HG02610 (cell line): ENCODE measurements at regions not wholly inside any gene's neighbourhood (a gene's known extent, or its start where the extent isn't known, plus 50 kb on each side); places are given as distances from the start of the nearest gene placed in this dataset.

Source experiments
- ATAC-seq: cut with Tn5 transposase; IDR thresholded peaks from one replicate; pipeline ENCODE4 v1.9.1; 2021; ENCODE audit warnings: mild to moderate bottlenecking, moderate library complexity; ENCODE audit not compliant: unreplicated experiment

DNA sequence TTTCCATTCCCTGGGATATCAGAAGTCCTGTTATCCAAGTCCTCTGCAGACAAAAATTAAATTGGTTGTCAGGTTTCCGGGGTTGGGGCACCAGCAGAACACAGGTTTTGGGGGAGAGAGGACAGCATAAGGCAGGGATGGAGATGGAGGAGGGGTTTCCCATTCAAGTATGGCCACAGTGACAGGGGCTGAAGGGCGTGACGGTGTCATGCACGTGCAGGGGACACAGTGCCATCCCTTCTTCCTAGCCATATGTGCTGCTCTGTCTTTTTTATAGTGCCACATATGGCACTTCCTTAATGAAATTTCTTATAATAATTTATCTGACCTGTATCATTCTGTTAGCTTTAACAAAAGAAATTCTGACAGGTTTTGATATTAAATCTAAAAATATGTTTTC lies 259.2 kb downstream of the PTEN start:
- no peak for ATAC-seq

- ATAC-seq: no peak
These were observed 262.3 kb downstream of the PTEN start for GRCh38 chr10:88125766-88126165.

DNA sequence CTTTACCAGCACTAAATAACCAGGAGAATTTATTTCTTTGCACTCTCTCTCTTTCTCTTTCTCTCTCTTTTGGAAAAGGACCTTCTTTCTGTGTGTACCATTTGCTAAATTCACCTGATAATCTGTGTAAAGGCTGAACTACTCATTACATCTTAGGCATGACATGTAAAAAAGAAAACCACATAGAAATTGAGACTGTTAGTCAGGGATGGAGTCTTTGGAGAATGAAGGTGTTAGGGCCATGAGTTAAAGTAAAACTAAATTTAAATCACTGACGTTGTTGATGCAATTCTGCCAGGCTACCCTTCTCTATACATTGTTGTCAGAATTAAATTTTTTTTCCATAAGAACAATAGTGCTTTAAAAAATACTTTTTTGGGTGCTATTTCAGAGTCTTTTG lies 263.3 kb downstream of the PTEN start:
- peak; percentile 45 for ATAC-seq

DNA sequence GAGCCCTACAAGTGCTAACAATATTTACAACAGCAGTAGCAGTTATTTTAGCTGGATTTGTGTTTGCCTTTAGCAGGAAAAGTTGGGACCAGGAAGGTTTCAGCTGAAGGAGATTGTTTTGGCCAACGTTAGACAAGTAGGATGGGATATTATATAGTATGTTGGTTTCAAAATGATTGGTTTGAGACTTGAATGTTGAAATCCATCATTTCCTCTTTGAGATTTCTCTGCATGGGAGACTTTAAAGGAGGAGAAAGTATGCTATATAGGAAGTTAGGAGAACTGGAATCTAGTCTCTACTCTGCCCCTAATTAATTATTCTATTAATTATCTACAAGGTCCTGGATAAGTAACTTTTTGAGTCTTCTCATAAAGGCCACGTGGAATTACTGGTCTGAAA lies 263.8 kb downstream of the PTEN start:
- no peak for ATAC-seq

GRCh38 chr10:88127766-88128165 lies 264.3 kb downstream of the PTEN start:
- ATAC-seq: no peak

- no peak for ATAC-seq
These were observed 265.6 kb downstream of the PTEN start for GRCh38 chr10:88129013-88129412.

GRCh38 chr10:88130912-88131311 lies 267.5 kb downstream of the PTEN start:
- ATAC-seq: no peak

- ATAC-seq: no peak
These were observed 268.2 kb downstream of the PTEN start for GRCh38 chr10:88131511-88132139.

DNA sequence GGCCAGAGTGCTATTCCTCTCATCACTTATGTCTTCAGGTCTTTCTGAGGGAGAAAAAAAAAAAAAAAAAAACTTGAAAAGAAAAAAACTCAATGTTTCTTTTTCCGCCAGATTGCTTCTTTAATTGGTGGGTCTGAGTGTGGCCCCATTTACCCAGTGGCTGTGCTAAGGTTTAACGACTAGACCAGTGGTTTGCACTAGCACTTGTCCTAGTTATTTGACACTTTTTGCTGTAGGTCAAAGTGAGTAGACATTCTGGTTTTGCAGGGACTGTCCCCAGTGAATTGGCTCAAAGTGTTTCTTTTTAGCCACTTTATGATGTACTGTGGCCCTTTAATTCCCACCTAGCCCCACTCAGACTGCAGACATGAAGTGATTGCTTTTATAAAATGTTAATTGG lies 273.3 kb downstream of the PTEN start:
- ATAC-seq: no peak

- ATAC-seq: peak; percentile 95
These were observed 275.0 kb downstream of the PTEN start for GRCh38 chr10:88138319-88138848.

DNA sequence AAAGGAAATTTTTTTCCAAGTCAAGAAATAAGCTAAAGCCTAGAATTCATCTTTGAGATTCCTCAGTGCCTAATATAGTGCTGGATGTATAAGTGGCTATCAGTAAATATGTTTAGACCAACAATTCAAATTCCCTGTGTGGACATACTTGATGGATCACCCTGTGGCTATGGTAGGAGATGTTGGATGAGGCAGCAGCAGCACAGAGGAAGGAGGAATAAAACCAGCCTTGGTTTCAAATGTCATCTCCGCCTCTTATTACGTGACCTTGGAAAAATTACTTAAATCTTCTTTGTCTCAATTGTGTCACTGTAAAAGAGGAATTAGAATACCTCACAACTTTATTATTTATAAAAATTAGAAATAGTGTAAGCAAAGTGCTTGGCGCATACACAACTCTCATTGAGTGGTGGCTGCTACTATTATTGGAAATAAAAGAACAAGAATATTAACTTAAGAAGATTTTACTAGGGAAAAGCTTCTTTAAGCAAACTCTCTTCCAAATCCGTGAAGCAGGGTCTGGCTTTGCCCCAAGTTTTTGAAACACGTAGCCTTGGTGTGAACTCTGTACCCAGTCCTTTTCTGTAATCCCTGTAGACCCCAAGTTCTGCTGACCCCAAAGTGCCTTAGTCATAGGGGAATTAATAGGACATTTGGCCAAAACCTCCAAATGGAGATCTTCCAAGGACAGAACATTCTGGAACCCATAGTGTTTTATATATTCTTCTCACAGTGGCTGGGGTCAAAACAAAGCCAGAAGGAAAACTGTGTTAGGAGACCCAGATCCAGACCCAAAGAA lies 283.8 kb downstream of the PTEN start:
- no peak for ATAC-seq

GRCh38 chr10:88149906-88150305 lies 286.5 kb downstream of the PTEN start:
- ATAC-seq: no peak

- ATAC-seq: no peak
These were observed 286.9 kb downstream of the PTEN start for GRCh38 chr10:88150339-88150738.

- ATAC-seq: peak; percentile 90
These were observed 289.3 kb downstream of the PTEN start for GRCh38 chr10:88152728-88153133.

DNA sequence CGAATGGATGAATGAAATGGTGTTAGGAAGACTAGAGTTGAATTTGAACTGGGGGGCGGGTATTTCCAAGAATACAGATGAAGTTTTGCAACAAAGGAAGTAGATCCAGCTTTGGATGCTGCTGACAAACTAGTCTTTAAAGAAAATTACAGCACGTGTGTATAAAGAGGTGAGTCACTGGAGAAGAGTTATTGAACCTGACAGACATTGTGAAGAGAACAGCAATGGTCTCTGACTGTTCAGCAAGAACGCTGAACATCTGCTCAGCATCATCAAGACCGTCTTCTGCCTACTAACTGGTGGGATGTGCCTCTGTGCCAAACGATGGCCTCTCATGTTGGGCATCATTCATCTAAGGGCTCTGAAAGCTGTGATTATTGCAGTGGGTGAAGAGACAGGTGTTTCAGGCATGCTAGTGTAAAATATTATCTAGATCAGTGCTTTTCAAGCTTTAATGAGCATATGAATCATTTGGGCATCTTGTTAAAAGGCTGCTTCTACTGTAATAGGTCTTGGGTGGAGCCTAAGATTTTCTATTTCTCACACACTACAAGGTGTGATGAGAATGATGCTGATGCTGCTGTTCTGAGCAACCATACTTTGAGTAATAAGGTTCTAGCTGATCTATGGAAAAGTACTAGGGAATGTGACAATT lies 291.3 kb downstream of the PTEN start:
- no peak for ATAC-seq

DNA sequence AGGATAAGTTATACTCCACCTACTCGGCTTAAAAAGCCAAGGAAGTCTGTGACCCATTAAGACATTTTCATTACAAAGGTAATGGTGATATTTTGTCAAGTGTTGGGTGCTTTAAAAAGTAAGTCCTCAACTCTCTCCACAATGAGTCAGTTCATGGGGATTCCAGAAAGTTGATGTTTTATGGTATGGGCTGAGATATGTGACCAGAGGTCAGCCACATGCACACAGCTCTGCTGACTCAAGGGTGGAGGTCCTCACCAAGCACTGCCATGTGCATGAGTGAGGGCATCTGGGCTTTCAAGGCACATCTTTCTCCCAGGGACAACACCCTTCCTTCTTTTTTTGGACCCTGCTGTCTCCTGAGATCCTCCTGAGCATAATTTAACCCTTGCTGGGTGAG lies 292.9 kb downstream of the PTEN start:
- no peak for ATAC-seq

DNA sequence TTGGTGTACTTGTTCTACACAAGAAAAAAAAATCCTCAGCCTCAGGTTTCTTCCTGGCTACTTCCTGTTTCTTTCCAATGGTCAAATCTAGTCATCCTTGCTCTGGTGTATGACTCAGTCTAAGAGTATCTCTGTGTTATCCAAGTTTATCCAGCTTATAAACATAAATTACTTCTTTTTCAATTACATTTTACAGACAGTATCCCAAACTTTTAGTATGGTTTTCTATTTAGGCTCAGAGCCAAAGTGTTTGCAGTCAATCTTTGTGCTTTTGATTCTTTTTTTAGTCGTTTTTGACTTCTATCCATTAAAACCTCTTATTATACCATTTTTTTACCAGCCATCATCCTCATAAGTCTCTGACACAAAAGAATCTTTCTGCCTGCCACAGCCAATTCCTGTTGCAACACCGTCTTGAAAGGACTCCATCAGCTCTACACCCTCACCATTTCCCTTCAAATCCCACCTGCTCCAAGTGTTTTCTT lies 294.6 kb downstream of the PTEN start:
- no peak for ATAC-seq

DNA sequence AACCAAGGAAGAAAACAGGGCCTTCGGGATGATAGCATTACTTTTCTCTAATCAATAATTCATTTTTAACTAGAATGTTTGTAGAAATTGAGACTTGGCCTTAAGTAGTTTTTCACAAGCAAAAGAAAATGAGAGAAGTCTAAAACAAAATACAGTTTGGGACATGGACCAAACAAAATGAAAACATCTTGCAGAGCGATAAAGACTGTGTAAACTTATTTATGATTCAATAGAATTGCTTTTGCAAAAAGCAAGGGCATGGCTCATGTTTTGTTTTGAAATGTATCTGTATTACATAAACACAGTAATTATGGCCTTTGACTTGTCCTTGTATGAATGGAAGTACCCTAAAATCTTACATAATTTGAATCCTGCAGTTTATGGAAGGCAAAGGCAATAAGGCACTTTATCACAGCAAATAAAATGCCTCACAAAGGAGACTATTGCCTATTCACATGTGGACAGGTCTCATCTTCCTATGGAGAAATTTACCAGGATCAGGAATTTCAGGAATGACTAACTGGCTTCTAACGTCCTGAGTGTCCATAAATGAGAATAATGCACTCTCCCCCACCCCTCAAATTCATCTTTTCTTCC lies 295.2 kb downstream of the PTEN start:
- ATAC-seq: no peak

DNA sequence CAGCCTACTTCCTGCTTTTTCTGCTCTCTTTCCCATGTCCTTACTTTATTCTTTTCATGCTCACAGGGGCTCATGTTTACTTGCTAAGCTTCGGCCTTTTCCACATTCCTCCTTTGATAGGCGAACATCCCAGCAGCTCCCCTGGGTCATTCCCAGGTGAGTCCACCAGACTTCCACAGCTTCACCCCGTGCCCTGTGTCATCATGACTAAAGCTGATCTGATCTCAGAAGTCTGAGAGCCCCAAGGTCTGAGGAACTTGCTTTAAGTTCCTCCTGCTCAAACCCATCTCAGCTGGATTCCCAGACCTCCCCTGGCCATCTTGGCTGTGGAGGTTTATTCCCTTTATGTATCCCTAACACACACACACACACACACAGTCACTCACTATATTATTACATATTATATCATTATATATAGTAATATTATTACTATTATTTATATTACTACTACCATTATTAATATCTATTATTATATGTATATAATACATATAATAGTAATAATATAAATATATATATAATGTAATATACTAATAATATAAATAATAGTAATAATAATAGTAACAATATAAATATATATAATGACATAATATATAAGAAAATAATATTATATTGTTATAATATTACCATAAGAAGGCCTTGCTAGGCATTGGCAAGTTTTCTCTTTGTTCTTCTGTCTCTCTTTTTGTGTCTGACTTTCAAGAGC lies 295.9 kb downstream of the PTEN start:
- no peak for ATAC-seq

- ATAC-seq: no peak
These were observed 297.6 kb downstream of the PTEN start for GRCh38 chr10:88161070-88161469.

DNA sequence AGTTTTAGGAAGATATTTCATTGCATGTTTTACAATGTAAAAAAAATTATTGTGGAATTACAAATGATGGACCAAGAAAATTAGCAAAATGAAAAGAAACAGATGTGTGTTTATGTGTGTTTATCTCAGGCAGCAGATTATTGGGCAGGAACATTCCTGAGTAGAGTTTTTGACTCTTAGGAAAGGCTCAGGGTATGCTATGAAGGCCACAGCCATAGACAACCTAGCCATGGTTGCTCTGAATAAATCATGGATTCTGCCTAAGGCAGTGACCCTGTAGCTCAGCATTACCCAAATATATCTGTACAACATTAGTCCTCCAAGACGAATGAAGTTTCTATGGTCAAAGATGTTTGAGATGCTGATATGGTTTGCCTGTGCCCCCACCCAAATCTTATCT lies 298.3 kb downstream of the PTEN start:
- ATAC-seq: no peak
